SW 1271 (cell line): ENCODE measurements at regions not wholly inside any gene's neighbourhood (a gene's known extent, or its start where the extent isn't known, plus 50 kb on each side); places are given as distances from the start of the nearest gene placed in this dataset.
A peak's percentile ranks its signal among the peaks of the same experiment; 100 is the strongest.

Source experiments
- DNase-seq, 2 experiments: peaks; one replicate each; lab custom pipeline; 2025; lab: John Stamatoyannopoulos, UW

- DNase-seq, result no peak
Measured at GRCh38 chr3:110227991-110228390, 843.6 kb upstream of the NECTIN3 start.

GRCh38 chr3:110234831-110235230 is 836.8 kb upstream of the NECTIN3 start:
- DNase-seq, result no peak

GRCh38 chr3:110236976-110237610 is 834.5 kb upstream of the NECTIN3 start:
- no peak for DNase-seq

GRCh38 chr3:110243081-110243480 is 828.5 kb upstream of the NECTIN3 start:
- no peak for DNase-seq

- no peak for DNase-seq
Measured at GRCh38 chr3:110246796-110247376, 824.7 kb upstream of the NECTIN3 start.

GRCh38 chr3:110248666-110249065 is 823.0 kb upstream of the NECTIN3 start:
- no peak for DNase-seq

- no peak for DNase-seq
Measured at GRCh38 chr3:110253794-110254193, 817.8 kb upstream of the NECTIN3 start.

- no peak for DNase-seq
Measured at GRCh38 chr3:110254591-110254990, 817.0 kb upstream of the NECTIN3 start.

- no peak for DNase-seq
Measured at GRCh38 chr3:110261141-110261540, 810.5 kb upstream of the NECTIN3 start.

- no peak for DNase-seq
Measured at GRCh38 chr3:110262896-110263295, 808.7 kb upstream of the NECTIN3 start.

GRCh38 chr3:110265302-110265701 is 806.3 kb upstream of the NECTIN3 start:
- DNase-seq, result no peak

GRCh38 chr3:110267304-110267845 is 804.2 kb upstream of the NECTIN3 start:
- no peak for DNase-seq

GRCh38 chr3:110272525-110272924 is 799.1 kb upstream of the NECTIN3 start:
- DNase-seq, result no peak

GRCh38 chr3:110291886-110292501 is 779.6 kb upstream of the NECTIN3 start:
- DNase-seq, result no peak

GRCh38 chr3:110293660-110294059 is 778.0 kb upstream of the NECTIN3 start:
- DNase-seq, result no peak

GRCh38 chr3:110296885-110297284 is 774.7 kb upstream of the NECTIN3 start:
- DNase-seq, result no peak

GRCh38 chr3:110301781-110302180 is 769.8 kb upstream of the NECTIN3 start:
- no peak for DNase-seq

- DNase-seq, result no peak
Measured at GRCh38 chr3:110307065-110307809, 764.4 kb upstream of the NECTIN3 start.

GRCh38 chr3:110311541-110311940 is 760.1 kb upstream of the NECTIN3 start:
- no peak for DNase-seq

GRCh38 chr3:110314512-110315114 is 757.0 kb upstream of the NECTIN3 start:
- peak; percentile 7 to 69 for DNase-seq

GRCh38 chr3:110318108-110318507 is 753.5 kb upstream of the NECTIN3 start:
- no peak for DNase-seq

- no peak for DNase-seq
Measured at GRCh38 chr3:110323349-110323748, 748.3 kb upstream of the NECTIN3 start.
